Natural killer cell (primary cell): ENCODE measurements at regions not wholly inside any gene's neighbourhood (a gene's known extent, or its start where the extent isn't known, plus 50 kb on each side); places are given as distances from the start of the nearest gene placed in this dataset.

ENCODE experiments used
- ATAC-seq, 3 donors: fragments of 150-1000 bp in 2 of 3; fragments of 200-7000 bp in 1 of 3; cut with Tn5 transposase; 1 replicate in 1 of 3; 2 replicates in 2 of 3; pipeline ENCODE4 v1.10.0; 2021; ENCODE audit warnings: mild to moderate bottlenecking in 2 of 3, moderate library complexity in 2 of 3
- DNase-seq, 2 donors: peaks; one replicate each; pipeline versions ENCODE4 v3.0.0 to v3.0.0-alpha.2; 2013 to 2021; ENCODE audit warnings: mixed read lengths in 1 of 2
- H3K27ac ChIP-seq: one replicate; pipeline ENCODE4 v1.5.1; 2013; ENCODE audit warnings: mild to moderate bottlenecking, low read length
- H3K27me3 ChIP-seq: one replicate; pipeline ENCODE4 v1.6.1; 2013; ENCODE audit warnings: low read length; ENCODE audit not compliant: control insufficient read depth, insufficient read depth
- H3K36me3 ChIP-seq: one replicate; pipeline ENCODE4 v1.6.1; 2013; ENCODE audit warnings: low read length; ENCODE audit not compliant: control insufficient read depth, insufficient read depth
- H3K4me1 ChIP-seq: one replicate; pipeline ENCODE4 v1.6.1; 2013; ENCODE audit warnings: low read length; ENCODE audit not compliant: control insufficient read depth, insufficient read depth
- H3K4me3 ChIP-seq: one replicate; pipeline ENCODE4 v1.5.1; 2013; ENCODE audit warnings: low read length
- H3K9me3 ChIP-seq: one replicate; pipeline ENCODE4 v1.6.1; 2013; ENCODE audit warnings: low read length; ENCODE audit not compliant: control insufficient read depth, insufficient read depth
- H3K27ac Mint-ChIP-seq, 2 donors: one replicate each; pipeline ENCODE4 v1.8.0; 2022; ENCODE audit warnings: mild to moderate bottlenecking in 2 of 2, mixed read lengths in 2 of 2, moderate library complexity in 1 of 2
- H3K27me3 Mint-ChIP-seq, 2 donors: one replicate each; pipeline ENCODE4 v1.8.0; 2022; ENCODE audit warnings: low read depth in 2 of 2, mixed read lengths in 2 of 2
- H3K36me3 Mint-ChIP-seq: one replicate; pipeline ENCODE4 v1.8.0; 2022; ENCODE audit warnings: mixed read lengths
- H3K4me1 Mint-ChIP-seq, 2 donors: one replicate each; pipeline ENCODE4 v1.8.0; 2022; ENCODE audit warnings: mixed read lengths in 2 of 2
- H3K4me3 Mint-ChIP-seq: one replicate; pipeline ENCODE4 v1.8.0; 2022; ENCODE audit warnings: mild to moderate bottlenecking, moderate library complexity, mixed read lengths
- H3K9me3 Mint-ChIP-seq, 2 donors: one replicate each; pipeline ENCODE4 v1.8.0; 2022; ENCODE audit warnings: mixed read lengths in 2 of 2
- WGBS: methylation state at CpG from one replicate; pipeline ENCODE4 v1.1.7; 2013; ENCODE audit warnings: missing lambda C conversion rate; ENCODE audit not compliant: insufficient coverage; 5-methylcytosine and 5-hydroxymethylcytosine counted together
- intact Hi-C: fragments of 100-400 bp; cut with micrococcal nuclease; formaldehyde crosslinking; loops from one replicate; pipeline ENCODE4 v1.14.2; 2022
- TF ChIP-seq, protein P1 (sequence below): fragments of 200-600 bp; IDR thresholded peaks from one replicate; pipeline ENCODE4 v1.8.0; 2022; ENCODE audit warnings: antibody characterized with exemption

DNA sequence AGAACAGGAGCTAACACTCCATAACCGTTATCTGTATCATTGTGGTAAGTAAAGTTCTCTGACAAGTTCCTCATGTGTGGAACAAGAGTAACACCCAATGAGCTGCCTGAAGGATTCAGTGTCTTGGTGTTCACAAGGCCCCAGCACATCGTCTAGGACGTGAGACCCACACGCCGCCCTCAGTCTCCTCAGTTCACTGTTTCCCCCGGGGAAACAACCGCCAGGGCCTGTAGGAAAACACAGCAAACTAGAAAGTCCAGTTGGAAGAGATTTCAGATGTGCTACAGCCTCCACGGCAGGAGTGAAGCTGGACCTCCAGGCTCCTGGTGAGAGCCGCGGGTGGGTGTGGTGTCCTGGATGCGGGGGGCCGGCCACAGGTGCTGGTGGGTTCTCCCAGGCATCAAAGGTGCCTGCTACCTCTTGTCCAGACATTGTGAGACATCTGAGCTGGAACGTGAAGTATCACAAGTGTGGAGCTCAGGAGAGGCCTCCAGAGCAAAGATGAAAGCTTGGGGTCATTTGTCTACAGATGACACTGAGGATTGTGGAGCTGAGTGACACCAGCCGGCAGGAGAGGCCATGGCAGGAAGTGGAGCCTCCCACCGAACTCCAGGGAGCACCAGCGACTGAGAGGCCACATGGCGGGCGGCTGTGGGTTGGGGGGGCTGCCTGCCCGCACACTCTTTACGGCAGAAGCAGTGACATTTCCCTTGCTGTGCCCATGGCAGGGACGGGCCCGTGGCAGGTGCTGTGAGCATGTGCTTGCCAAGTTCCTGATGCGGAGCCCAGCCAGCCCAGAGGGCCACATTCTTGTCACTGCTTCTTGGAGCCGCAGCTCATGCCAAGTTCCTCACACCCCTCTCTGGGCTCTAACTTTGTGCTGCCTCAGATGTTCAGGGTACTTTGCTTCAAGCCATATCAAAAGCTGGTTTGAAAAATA lies 131.2 kb downstream of the TMEM18 start:
- no peaks in the 10 kb centered on the region for H3K4me1 ChIP-seq
- TF ChIP-seq, protein P1, sequence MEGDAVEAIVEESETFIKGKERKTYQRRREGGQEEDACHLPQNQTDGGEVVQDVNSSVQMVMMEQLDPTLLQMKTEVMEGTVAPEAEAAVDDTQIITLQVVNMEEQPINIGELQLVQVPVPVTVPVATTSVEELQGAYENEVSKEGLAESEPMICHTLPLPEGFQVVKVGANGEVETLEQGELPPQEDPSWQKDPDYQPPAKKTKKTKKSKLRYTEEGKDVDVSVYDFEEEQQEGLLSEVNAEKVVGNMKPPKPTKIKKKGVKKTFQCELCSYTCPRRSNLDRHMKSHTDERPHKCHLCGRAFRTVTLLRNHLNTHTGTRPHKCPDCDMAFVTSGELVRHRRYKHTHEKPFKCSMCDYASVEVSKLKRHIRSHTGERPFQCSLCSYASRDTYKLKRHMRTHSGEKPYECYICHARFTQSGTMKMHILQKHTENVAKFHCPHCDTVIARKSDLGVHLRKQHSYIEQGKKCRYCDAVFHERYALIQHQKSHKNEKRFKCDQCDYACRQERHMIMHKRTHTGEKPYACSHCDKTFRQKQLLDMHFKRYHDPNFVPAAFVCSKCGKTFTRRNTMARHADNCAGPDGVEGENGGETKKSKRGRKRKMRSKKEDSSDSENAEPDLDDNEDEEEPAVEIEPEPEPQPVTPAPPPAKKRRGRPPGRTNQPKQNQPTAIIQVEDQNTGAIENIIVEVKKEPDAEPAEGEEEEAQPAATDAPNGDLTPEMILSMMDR = no peak
- H3K9me3 Mint-ChIP-seq = no peaks in the 10 kb centered on the region
- peaks cover 36 to 43% of the 10 kb centered on the region in 2 donors for H3K27me3 Mint-ChIP-seq
- H3K4me1 Mint-ChIP-seq = no peaks in the 10 kb centered on the region
- 83% methylated on average over 24 of the region's 24 CpGs for WGBS
- no peak overlapping the region for H3K27ac ChIP-seq
- H3K27ac Mint-ChIP-seq = no peak overlapping the region
- no peak overlapping the region for H3K4me3 Mint-ChIP-seq
- no peaks in the 10 kb centered on the region for H3K9me3 ChIP-seq
- H3K27me3 ChIP-seq = no peaks in the 10 kb centered on the region
- intact Hi-C loops = no loop called here
- H3K36me3 ChIP-seq = no peaks in the 10 kb centered on the region
- DNase-seq = no peak
- no peak for ATAC-seq
- no peaks in the 10 kb centered on the region for H3K36me3 Mint-ChIP-seq
- no peak overlapping the region for H3K4me3 ChIP-seq

DNA sequence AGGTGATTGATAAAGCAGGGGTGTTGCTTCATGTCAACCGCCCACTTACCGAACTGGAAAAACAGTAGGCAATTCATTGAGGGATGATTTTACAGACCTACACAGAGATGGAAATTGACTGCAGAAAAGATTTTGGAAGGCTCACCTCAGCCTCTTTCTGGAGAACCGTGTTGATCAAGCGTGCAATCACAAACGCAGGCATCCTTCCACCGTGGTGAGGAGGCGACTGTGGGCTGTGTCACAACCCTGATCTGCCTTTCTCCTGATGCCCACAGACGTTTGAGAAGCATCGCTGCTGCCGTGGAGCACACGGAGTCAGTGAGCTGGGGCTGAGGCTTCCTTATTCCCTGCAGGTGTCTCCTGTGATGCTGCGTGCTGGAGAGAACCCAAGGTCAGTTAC lies 132.0 kb downstream of the TMEM18 start:
- TF ChIP-seq, protein P1 = no peak
- intact Hi-C loops = no loop called here
- Mint-ChIP-seq H3K36me3 (no peaks in the 10 kb centered on the region), H3K27me3 (peaks cover 37 to 47% of the 10 kb centered on the region in 2 donors), H3K4me1 (no peaks in the 10 kb centered on the region), H3K4me3 (no peak overlapping the region), H3K27ac (no peak overlapping the region), H3K9me3 (no peaks in the 10 kb centered on the region)
- no peaks in the 10 kb centered on the region for H3K27me3 ChIP-seq
- 84% methylated on average over 12 of the region's 12 CpGs for whole genome bisulfite sequencing
- no peaks in the 10 kb centered on the region for H3K36me3 ChIP-seq
- ATAC-seq = no peak
- no peak for DNase-seq
- H3K27ac ChIP-seq = no peak overlapping the region
- H3K4me1 ChIP-seq = no peaks in the 10 kb centered on the region
- no peak overlapping the region for H3K4me3 ChIP-seq
- no peaks in the 10 kb centered on the region for H3K9me3 ChIP-seq

DNA sequence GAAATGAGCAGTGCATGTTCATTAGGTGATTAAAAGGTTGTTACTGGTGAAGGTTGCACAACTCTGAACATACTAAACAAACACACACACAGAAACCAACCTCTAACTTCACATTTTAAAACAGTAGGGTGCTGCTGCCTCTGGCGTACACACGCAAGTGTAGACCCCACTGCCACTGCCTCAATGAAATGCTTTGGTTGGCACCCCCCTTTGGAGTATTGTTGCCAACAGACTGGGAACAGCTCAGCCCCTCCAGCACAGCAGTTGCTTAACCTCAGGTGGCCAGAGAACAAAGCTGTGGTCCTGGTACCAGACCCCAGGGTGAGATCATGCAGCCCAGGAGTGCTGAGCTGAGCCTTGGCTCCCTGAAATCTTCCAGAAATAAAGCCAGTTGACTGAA lies 138.6 kb downstream of the TMEM18 start:
- Mint-ChIP-seq H3K4me1 (no peaks in the 10 kb centered on the region), H3K27me3 (peaks cover 40 to 54% of the 10 kb centered on the region in 2 donors), H3K36me3 (no peaks in the 10 kb centered on the region), H3K4me3 (no peak overlapping the region), H3K27ac (no peak overlapping the region), H3K9me3 (no peaks in the 10 kb centered on the region)
- no peak overlapping the region for H3K4me3 ChIP-seq
- H3K36me3 ChIP-seq = no peaks in the 10 kb centered on the region
- TF ChIP-seq, protein P1 = no peak
- intact Hi-C loops = loop anchor here (10.0 kb wide), 2 partner anchors 96 to 126 kb away; no protein-coding TSS in a partner anchor
- DNase-seq (no peak), ATAC-seq (no peak)
- H3K27ac ChIP-seq = no peak overlapping the region
- H3K9me3 ChIP-seq = no peaks in the 10 kb centered on the region
- H3K4me1 ChIP-seq = no peaks in the 10 kb centered on the region
- peaks cover 4% of the 10 kb centered on the region for H3K27me3 ChIP-seq
- WGBS = 96% methylated on average over 2 of the region's 2 CpGs
